HepG2 (cell line): ENCODE measurements at regions not wholly inside any gene's neighbourhood (a gene's known extent, or its start where the extent isn't known, plus 50 kb on each side); places are given as distances from the start of the nearest gene placed in this dataset.

Experiments
- ATAC-seq: fragments of 200-7000 bp; cut with Tn5 transposase; 3 replicates; pipeline ENCODE4 v1.9.1; 2020; ENCODE audit warnings: mild to moderate bottlenecking, moderate library complexity
- BruUV-seq: library from RNA; stranded (reverse); fragments of 400-500 nt; replicated peaks from 2 replicates; lab custom pipeline; 2021; lab: Mats Ljungman, UMichigan
- CTCF ChIA-PET: fragments of 300-600 bp; formaldehyde crosslinking; extraction: SDS; loops from one replicate; lab custom pipeline; 2021; ENCODE audit warnings: low total read pairs, inconsistent platforms, low intra/inter-chr PET ratio; lab: Yijun Ruan, JAX
- POLR2A ChIA-PET: fragments of 350-600 bp; sonication (Branson Sonifier 250); formaldehyde crosslinking; loops from one replicate; lab custom pipeline; 2020; ENCODE audit warnings: antibody characterized with exemption, inconsistent platforms; lab: Yijun Ruan, JAX
- DNase-seq: peaks from one replicate; pipeline ENCODE4 v3.0.0-alpha.2; 2015; ENCODE audit warnings: low spot score
- FAIRE-seq: peaks from 3 replicates; lab custom pipeline; 2011; peaks lifted over from hg19 to GRCh38; lab: Jason Lieb, UNC
- H2AFZ ChIP-seq: one replicate; pipeline ENCODE4 v1.6.1; 2011; ENCODE audit warnings: low read length, inconsistent platforms
- H3K27ac ChIP-seq: fragments of 300-600 bp; 3 replicates; pipeline ENCODE4 v1.8.0; 2011; ENCODE audit warnings: mixed run types, mild to moderate bottlenecking, mixed read lengths, low read length, inconsistent platforms; ENCODE audit not compliant: insufficient read depth; ENCODE audit errors: extremely low read length
- H3K27me3 ChIP-seq, 2 experiments: fragments of 200-600 bp in 1 of 2; 2 replicates in 1 of 2; 3 replicates in 1 of 2; pipeline versions ENCODE4 v1.6.0 to v1.8.0; 2011; ENCODE audit warnings: low read length in 2 of 2, mild to moderate bottlenecking in 2 of 2, moderate library complexity in 2 of 2, inconsistent platforms in 1 of 2; ENCODE audit not compliant: insufficient read depth in 2 of 2, control insufficient read depth in 1 of 2
- H3K36me3 ChIP-seq, 2 experiments: fragments of 200-600 bp in 1 of 2; replicated peaks in 1 of 2; 2 replicates in 1 of 2; 3 replicates in 1 of 2; pipeline versions ENCODE4 v1.5.1 to v1.8.0; 2011; ENCODE audit warnings: low read length in 2 of 2, inconsistent platforms in 1 of 2; ENCODE audit not compliant: insufficient read depth in 2 of 2, control insufficient read depth in 1 of 2
- H3K4me1 ChIP-seq: 2 replicates; pipeline ENCODE4 v1.5.1; 2012; ENCODE audit warnings: low read length, inconsistent platforms; ENCODE audit not compliant: insufficient read depth
- H3K4me2 ChIP-seq: 2 replicates; pipeline ENCODE4 v1.6.0; 2011; ENCODE audit warnings: low read depth, low read length, inconsistent platforms
- H3K4me3 ChIP-seq, 3 experiments: fragments of 200-600 bp in 1 of 3; sonication (generic), shearing (Covaris generic) in 1 of 3; replicated peaks in 1 of 3; 2 replicates each; pipeline ENCODE4 v1.5.1; 2011 to 2016; ENCODE audit warnings: low read length in 3 of 3, inconsistent platforms in 2 of 3, low read depth in 2 of 3, mild to moderate bottlenecking in 2 of 3, control low read depth in 1 of 3, mixed read lengths in 1 of 3; ENCODE audit not compliant: insufficient read depth in 1 of 3
- H3K79me2 ChIP-seq: one replicate; pipeline ENCODE4 v1.6.1; 2011; ENCODE audit warnings: low read length, inconsistent platforms; ENCODE audit not compliant: insufficient read depth
- H3K9ac ChIP-seq: 2 replicates; pipeline ENCODE4 v1.6.0; 2011; ENCODE audit warnings: mild to moderate bottlenecking, low read depth, low read length, inconsistent platforms; ENCODE audit not compliant: insufficient read depth
- H3K9me3 ChIP-seq: 2 replicates; pipeline ENCODE4 v1.5.1; 2012; ENCODE audit warnings: mild to moderate bottlenecking, low read length
- H4K20me1 ChIP-seq: 2 replicates; pipeline ENCODE4 v1.6.0; 2011; ENCODE audit warnings: inconsistent platforms, mild to moderate bottlenecking, low read length, moderate library complexity; ENCODE audit not compliant: insufficient read depth
- CSRNP2 ChIP-seq: sonication (generic); formaldehyde crosslinking; conservative IDR thresholded peaks from 2 replicates; pipeline ENCODE4 v1.8.0; 2022; ENCODE audit warnings: low read depth, missing genetic modification reagents
- FOXC1 ChIP-seq: sonication (generic); formaldehyde crosslinking; IDR thresholded peaks from 2 replicates; pipeline ENCODE4 v1.8.0; 2022; ENCODE audit warnings: mild to moderate bottlenecking, missing genetic modification reagents, borderline replicate concordance
- IKZF4 ChIP-seq: sonication (generic); formaldehyde crosslinking; IDR thresholded peaks from 2 replicates; pipeline ENCODE4 v1.5.1; 2020; ENCODE audit warnings: borderline replicate concordance, mild to moderate bottlenecking, low read depth, missing genetic modification reagents; ENCODE audit errors: not compliant biosample characterization
- KLF15 ChIP-seq: sonication (generic); formaldehyde crosslinking; IDR thresholded peaks from 2 replicates; pipeline ENCODE4 v1.8.1; 2023; ENCODE audit warnings: borderline replicate concordance, mild to moderate bottlenecking, inconsistent platforms, missing genetic modification reagents, mixed read lengths
- KLF16 ChIP-seq, 2 experiments: sonication (generic) in 1 of 2; formaldehyde crosslinking in 1 of 2; IDR thresholded peaks; 2 replicates each; pipeline versions ENCODE4 v1.6.1 to v1.8.0; 2016 to 2023; ENCODE audit warnings: missing genetic modification reagents in 2 of 2, missing compliant biosample characterization in 1 of 2
- NCOA2 ChIP-seq: sonication (generic); formaldehyde crosslinking; IDR thresholded peaks from 2 replicates; pipeline ENCODE4 v1.8.0; 2022; ENCODE audit warnings: inconsistent platforms
- RARA ChIP-seq: IDR thresholded peaks from 2 replicates; pipeline ENCODE4 v1.6.1; 2016; ENCODE audit warnings: missing genetic modification reagents, missing compliant biosample characterization
- RXRB ChIP-seq: IDR thresholded peaks from 2 replicates; pipeline ENCODE4 v1.6.1; 2016; ENCODE audit warnings: borderline replicate concordance, missing genetic modification reagents, missing compliant biosample characterization
- ZNF331 ChIP-seq: sonication (generic); formaldehyde crosslinking; IDR thresholded peaks from 2 replicates; pipeline ENCODE4 v1.4.0; 2020; ENCODE audit warnings: missing genetic modification reagents
- ZNF597 ChIP-seq: sonication (generic); formaldehyde crosslinking; IDR thresholded peaks from 2 replicates; pipeline ENCODE4 v1.5.0; 2020; ENCODE audit warnings: missing genetic modification reagents
- ZNF670 ChIP-seq: sonication (generic); formaldehyde crosslinking; IDR thresholded peaks from 2 replicates; pipeline ENCODE4 v1.8.0; 2022; ENCODE audit warnings: mild to moderate bottlenecking, missing genetic modification reagents, borderline replicate concordance
- ZNF883 ChIP-seq: sonication (generic); formaldehyde crosslinking; IDR thresholded peaks from 2 replicates; pipeline ENCODE4 v1.5.1; 2020; ENCODE audit warnings: mild to moderate bottlenecking, missing genetic modification reagents; ENCODE audit errors: not compliant biosample characterization
- WGBS: methylation state at CpG from one replicate; pipeline ENCODE4 v1.1.6; 2017; ENCODE audit warnings: low lambda C conversion rate; 5-methylcytosine and 5-hydroxymethylcytosine counted together
- in situ Hi-C: cut with HindIII; loops from 2 replicates; pipeline ENCODE4 v1.10.0; 2017; ENCODE audit warnings: low pct_unique_long_range_greater_than_20kb; ENCODE audit not compliant: extremely low pct_ligation_motif_present
- intact Hi-C: fragments of 100-400 bp; cut with micrococcal nuclease; formaldehyde crosslinking; loops from one replicate; pipeline ENCODE4 v1.10.0; 2022; ENCODE audit not compliant: unreplicated experiment

- no peaks in the 10 kb centered on the region for H3K27me3 ChIP-seq
- intact Hi-C loops: no loop called here
- DNase-seq (no peak), ATAC-seq (no peak), FAIRE-seq (no peak)
- no peak overlapping the region for H3K4me3 ChIP-seq
- in situ Hi-C loops: no loop called here
- H2AFZ ChIP-seq: no peak overlapping the region
- no peaks in the 10 kb centered on the region for H3K9me3 ChIP-seq
- H3K4me1 ChIP-seq: peaks cover 9% of the 10 kb centered on the region
- no peaks in the 10 kb centered on the region for H3K79me2 ChIP-seq
- ChIA-PET CTCF (no interaction called here), POLR2A (no interaction called here)
- H3K4me2 ChIP-seq: no peak overlapping the region
- BruUV-seq: no TSS peak
- H4K20me1 ChIP-seq: peaks cover 4% of the 10 kb centered on the region; the same call in 1 of the 2 replicates
- H3K9ac ChIP-seq: no peak overlapping the region
- no peak overlapping the region for H3K27ac ChIP-seq
- 13% methylated on average over 4 of the region's 4 CpGs for WGBS
- TF ChIP-seq RXRB (CRISPR knock-in tag) (no peak), ZNF670 (CRISPR knock-in tag) (no peak), CSRNP2 (no peak), NCOA2 (CRISPR knock-in tag) (no peak), IKZF4 (CRISPR knock-in tag) (no peak), ZNF331 (CRISPR knock-in tag) (no peak), ZNF597 (no peak), KLF15 (CRISPR knock-in tag) (no peak), RARA (CRISPR knock-in tag) (no peak), FOXC1 (no peak), KLF16 (CRISPR knock-in tag; IDR thresholded peaks at IDR 0.05) (no peak), ZNF883 (no peak)
- H3K36me3 ChIP-seq: no peaks in the 10 kb centered on the region
Measured at GRCh38 chr2:64245631-64246030, 101.4 kb upstream of the PELI1 start.
